H9 (cell line): ENCODE measurements at regions not wholly inside any gene's neighbourhood (a gene's known extent, or its start where the extent isn't known, plus 50 kb on each side); places are given as distances from the start of the nearest gene placed in this dataset.

Source experiments
- DNase-seq: peaks from one replicate; pipeline ENCODE4 v3.0.0-alpha.2; 2017
- H2AFZ ChIP-seq: one replicate; pipeline ENCODE4 v1.6.1; 2013; ENCODE audit warnings: mild to moderate bottlenecking, low read length, control low read depth, moderate library complexity
- H2AK5ac ChIP-seq: 2 replicates; pipeline ENCODE4 v1.6.1; 2013; ENCODE audit warnings: low read length, control low read depth, mixed read lengths; ENCODE audit not compliant: insufficient read length
- H2BK120ac ChIP-seq: one replicate; pipeline ENCODE4 v1.6.1; 2013; ENCODE audit warnings: low read depth, mild to moderate bottlenecking, low read length, control low read depth, inconsistent platforms; ENCODE audit not compliant: poor library complexity, severe bottlenecking
- H2BK12ac ChIP-seq: 2 replicates; pipeline ENCODE4 v1.6.1; 2013; ENCODE audit warnings: low read length, control low read depth, mixed read lengths, low read depth; ENCODE audit not compliant: insufficient read length
- H2BK15ac ChIP-seq: 2 replicates; pipeline ENCODE4 v1.6.1; 2013; ENCODE audit warnings: low read depth, low read length, control low read depth
- H2BK20ac ChIP-seq: one replicate; pipeline ENCODE4 v1.6.1; 2013; ENCODE audit warnings: low read depth, mild to moderate bottlenecking, low read length, control low read depth, inconsistent platforms; ENCODE audit not compliant: poor library complexity, severe bottlenecking
- H2BK5ac ChIP-seq: 2 replicates; pipeline ENCODE4 v1.6.1; 2013; ENCODE audit warnings: low read length, control low read depth, mixed read lengths; ENCODE audit not compliant: insufficient read length
- H3K14ac ChIP-seq: 2 replicates; pipeline ENCODE4 v1.6.1; 2013; ENCODE audit warnings: low read length, control low read depth; ENCODE audit not compliant: insufficient read depth
- H3K18ac ChIP-seq: 2 replicates; pipeline ENCODE4 v1.6.1; 2013; ENCODE audit warnings: low read depth, mild to moderate bottlenecking, mixed read lengths, low read length, control low read depth; ENCODE audit not compliant: insufficient read length
- H3K23ac ChIP-seq: 2 replicates; pipeline ENCODE4 v1.6.1; 2013; ENCODE audit warnings: low read length, control low read depth, mixed read lengths, low read depth; ENCODE audit not compliant: insufficient read length
- H3K23me2 ChIP-seq: 2 replicates; pipeline ENCODE4 v1.6.1; 2013; ENCODE audit warnings: low read depth, mild to moderate bottlenecking, mixed read lengths, low read length, control low read depth; ENCODE audit not compliant: insufficient read length, poor library complexity, severe bottlenecking
- H3K27ac ChIP-seq: 2 replicates; pipeline ENCODE4 v1.5.1; 2013; ENCODE audit warnings: low read length, control low read depth, mixed read lengths, low read depth; ENCODE audit not compliant: insufficient read length
- H3K27me3 ChIP-seq: 2 replicates; pipeline ENCODE4 v1.6.1; 2013; ENCODE audit warnings: low read length, control low read depth, inconsistent platforms; ENCODE audit not compliant: insufficient read depth
- H3K4ac ChIP-seq: 2 replicates; pipeline ENCODE4 v1.6.1; 2013; ENCODE audit warnings: low read depth, mild to moderate bottlenecking, control low read depth, inconsistent platforms, low read length, moderate library complexity
- H3K4me1 ChIP-seq: 2 replicates; pipeline ENCODE4 v1.6.1; 2013; ENCODE audit warnings: low read length, control low read depth, inconsistent platforms; ENCODE audit not compliant: insufficient read depth
- H3K4me2 ChIP-seq: 2 replicates; pipeline ENCODE4 v1.6.1; 2013; ENCODE audit warnings: low read length, control low read depth, mixed read lengths; ENCODE audit not compliant: insufficient read length, insufficient read depth
- H3K56ac ChIP-seq: 2 replicates; pipeline ENCODE4 v1.6.1; 2013; ENCODE audit warnings: low read depth, mild to moderate bottlenecking, mixed read lengths, low read length, control low read depth; ENCODE audit not compliant: insufficient read length
- H3K79me1 ChIP-seq: 2 replicates; pipeline ENCODE4 v1.6.1; 2013; ENCODE audit warnings: low read depth, mild to moderate bottlenecking, moderate library complexity, low read length, control low read depth, inconsistent platforms; ENCODE audit not compliant: insufficient read depth, poor library complexity, severe bottlenecking
- H3K79me2 ChIP-seq: 2 replicates; pipeline ENCODE4 v1.6.1; 2013; ENCODE audit warnings: low read length, control low read depth, inconsistent platforms; ENCODE audit not compliant: insufficient read depth
- H3K9ac ChIP-seq: 2 replicates; pipeline ENCODE4 v1.6.1; 2013; ENCODE audit warnings: low read length, control low read depth, mixed read lengths; ENCODE audit not compliant: insufficient read length; ENCODE audit errors: extremely low read depth
- H3K9me3 ChIP-seq: one replicate; pipeline ENCODE4 v1.6.1; 2013; ENCODE audit warnings: low read depth, low read length, inconsistent platforms; ENCODE audit not compliant: control insufficient read depth
- H3T11ph ChIP-seq: one replicate; pipeline ENCODE4 v1.6.1; 2013; ENCODE audit warnings: mild to moderate bottlenecking, low read length, control low read depth, inconsistent platforms
- H4K20me1 ChIP-seq: one replicate; pipeline ENCODE4 v1.6.1; 2013; ENCODE audit not compliant: control insufficient read depth, insufficient read length, insufficient read depth
- H4K5ac ChIP-seq: 2 replicates; pipeline ENCODE4 v1.6.1; 2013; ENCODE audit warnings: low read depth, mild to moderate bottlenecking, mixed read lengths, low read length, control low read depth; ENCODE audit not compliant: insufficient read length
- H4K8ac ChIP-seq: replicated peaks from 2 replicates; pipeline ENCODE4 v1.6.1; 2013; ENCODE audit warnings: low read length, control low read depth, mixed read lengths, low read depth; ENCODE audit not compliant: insufficient read length
- H4K91ac ChIP-seq: 2 replicates; pipeline ENCODE4 v1.6.1; 2013; ENCODE audit warnings: low read depth, mild to moderate bottlenecking, moderate library complexity, mixed read lengths, low read length, control low read depth; ENCODE audit not compliant: insufficient read length
- H3K27ac Mint-ChIP-seq, 3 experiments: 2 replicates in 2 of 3; 3 replicates in 1 of 3; pipeline ENCODE4 v1.8.0; 2020 to 2021; ENCODE audit warnings: mixed read lengths in 3 of 3, mild to moderate bottlenecking in 1 of 3, moderate library complexity in 1 of 3
- H3K27me3 Mint-ChIP-seq: 2 replicates; pipeline ENCODE4 v1.8.0; 2021; ENCODE audit warnings: low read depth, mild to moderate bottlenecking, moderate library complexity, mixed read lengths
- H3K36me3 Mint-ChIP-seq, 3 experiments: 2 replicates in 2 of 3; 3 replicates in 1 of 3; pipeline ENCODE4 v1.8.0; 2020 to 2021; ENCODE audit warnings: low read depth in 3 of 3, mixed read lengths in 3 of 3; ENCODE audit not compliant: insufficient read depth in 1 of 3
- H3K4me1 Mint-ChIP-seq, 2 experiments: 2 replicates each; pipeline ENCODE4 v1.8.0; 2020; ENCODE audit warnings: mixed read lengths in 2 of 2
- H3K4me3 Mint-ChIP-seq, 2 experiments: 2 replicates in 1 of 2; 3 replicates in 1 of 2; pipeline ENCODE4 v1.8.0; 2020 to 2021; ENCODE audit warnings: mild to moderate bottlenecking in 2 of 2, mixed read lengths in 2 of 2, moderate library complexity in 1 of 2
- H3K9me3 Mint-ChIP-seq, 2 experiments: 2 replicates in 1 of 2; 3 replicates in 1 of 2; pipeline ENCODE4 v1.8.0; 2020; ENCODE audit warnings: mild to moderate bottlenecking in 2 of 2, mixed read lengths in 2 of 2, moderate library complexity in 1 of 2
- WGBS: extraction: QIAGEN DNeasy Blood & Tissue Kit; methylation state at CpG from one replicate; pipeline ENCODE4 v1.1.7; 2013; ENCODE audit warnings: missing lambda C conversion rate, low lambda C conversion rate, mixed read lengths; ENCODE audit not compliant: insufficient read length; ENCODE audit errors: extremely low coverage; 5-methylcytosine and 5-hydroxymethylcytosine counted together
- TF ChIP-seq, protein P1 (sequence below): fragments of 200-600 bp; sonication (generic); conservative IDR thresholded peaks from 3 replicates; pipeline ENCODE4 v1.8.0; 2021; ENCODE audit warnings: antibody characterized with exemption, mild to moderate bottlenecking

DNA sequence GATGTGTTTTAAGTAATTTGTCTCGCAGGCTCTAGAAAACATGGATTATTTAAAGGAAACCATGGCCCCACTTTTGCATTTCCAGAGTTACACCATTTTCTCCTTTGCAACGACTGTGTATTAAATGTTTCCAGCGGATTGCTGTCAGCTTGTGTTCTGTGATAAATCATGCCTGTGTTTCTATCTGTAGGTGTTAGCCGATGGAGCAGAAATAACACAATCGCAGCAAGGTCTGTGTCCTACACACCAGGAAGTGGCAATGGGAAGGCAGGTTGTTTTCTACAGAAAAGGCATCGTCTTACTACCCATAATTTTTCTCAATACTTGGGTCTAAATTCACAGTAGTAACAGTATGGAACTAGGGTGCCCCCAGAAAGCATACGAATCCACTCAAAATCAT is 590.1 kb downstream of the NLGN4X start:
- no CpG with 5 or more reads among the region's 7 CpGs for WGBS
- Histone ChIP-seq H4K20me1 (no peaks in the 10 kb centered on the region), H2BK20ac (no peak overlapping the region), H2BK12ac (no peak overlapping the region), H3K4me2 (no peak overlapping the region), H3K18ac (no peak overlapping the region), H4K8ac (no peak overlapping the region), H3K4ac (no peak overlapping the region), H3K23ac (no peak overlapping the region), H3K14ac (no peak overlapping the region), H4K5ac (no peak overlapping the region), H2BK120ac (no peak overlapping the region), H3K27me3 (no peaks in the 10 kb centered on the region), H3K9me3 (no peaks in the 10 kb centered on the region), H3K9ac (no peak overlapping the region), H4K91ac (no peak overlapping the region), H3K79me1 (no peaks in the 10 kb centered on the region), H2BK15ac (no peak overlapping the region), H3K4me1 (no peaks in the 10 kb centered on the region; the same call in 1 of the 2 replicates), H3T11ph (no peak overlapping the region), H3K56ac (no peak overlapping the region), H3K79me2 (no peaks in the 10 kb centered on the region), H2AK5ac (no peak overlapping the region), H3K23me2 (no peaks in the 10 kb centered on the region), H2AFZ (no peak overlapping the region), H2BK5ac (no peak overlapping the region), H3K27ac (no peak overlapping the region)
- Mint-ChIP-seq H3K27me3 (peaks cover 2% of the 10 kb centered on the region; the same call in 1 of the 2 replicates), H3K27ac (no peak overlapping the region), H3K36me3 (peaks cover 0 to 4% (median 0%) of the 10 kb centered on the region in 3 experiments; a peak in 2 of 7 replicates), H3K4me1 (peaks cover 8 to 9% of the 10 kb centered on the region in 2 experiments), H3K9me3 (no peaks in the 10 kb centered on the region; a peak in 2 of 5 replicates), H3K4me3 (no peak overlapping the region)
- no peak for DNase-seq
- TF ChIP-seq, protein P1, sequence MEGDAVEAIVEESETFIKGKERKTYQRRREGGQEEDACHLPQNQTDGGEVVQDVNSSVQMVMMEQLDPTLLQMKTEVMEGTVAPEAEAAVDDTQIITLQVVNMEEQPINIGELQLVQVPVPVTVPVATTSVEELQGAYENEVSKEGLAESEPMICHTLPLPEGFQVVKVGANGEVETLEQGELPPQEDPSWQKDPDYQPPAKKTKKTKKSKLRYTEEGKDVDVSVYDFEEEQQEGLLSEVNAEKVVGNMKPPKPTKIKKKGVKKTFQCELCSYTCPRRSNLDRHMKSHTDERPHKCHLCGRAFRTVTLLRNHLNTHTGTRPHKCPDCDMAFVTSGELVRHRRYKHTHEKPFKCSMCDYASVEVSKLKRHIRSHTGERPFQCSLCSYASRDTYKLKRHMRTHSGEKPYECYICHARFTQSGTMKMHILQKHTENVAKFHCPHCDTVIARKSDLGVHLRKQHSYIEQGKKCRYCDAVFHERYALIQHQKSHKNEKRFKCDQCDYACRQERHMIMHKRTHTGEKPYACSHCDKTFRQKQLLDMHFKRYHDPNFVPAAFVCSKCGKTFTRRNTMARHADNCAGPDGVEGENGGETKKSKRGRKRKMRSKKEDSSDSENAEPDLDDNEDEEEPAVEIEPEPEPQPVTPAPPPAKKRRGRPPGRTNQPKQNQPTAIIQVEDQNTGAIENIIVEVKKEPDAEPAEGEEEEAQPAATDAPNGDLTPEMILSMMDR = no peak
